Body of pancreas (tissue), 4 donors: ENCODE measurements at regions not wholly inside any gene's neighbourhood (a gene's known extent, or its start where the extent isn't known, plus 50 kb on each side); places are given as distances from the start of the nearest gene placed in this dataset.

Experiments
- ATAC-seq: fragments of 150-250 bp; one replicate; pipeline ENCODE4 v1.9.1; 2016
- DNase-seq, 4 donors: peaks; one replicate each; pipeline ENCODE4 v3.0.0-alpha.2; 2019
- H3K27ac ChIP-seq, 4 donors: fragments of 200-600 bp; sonication (generic); 1 replicate in 3 of 4; 2 replicates in 1 of 4; pipeline versions ENCODE4 v1.5.1 to v1.6.1; 2016 to 2019; ENCODE audit warnings: mild to moderate bottlenecking in 1 of 4, mixed read lengths in 1 of 4, moderate library complexity in 1 of 4
- H3K27me3 ChIP-seq, 2 donors: fragments of 200-600 bp; sonication (generic); one replicate each; pipeline ENCODE4 v1.6.0; 2016; ENCODE audit warnings: mild to moderate bottlenecking in 1 of 2
- H3K36me3 ChIP-seq, 2 donors: fragments of 200-600 bp; sonication (generic); replicated peaks in 1 of 2; 2 replicates each; pipeline ENCODE4 v1.5.1; 2016; ENCODE audit warnings: low read depth in 2 of 2; ENCODE audit not compliant: insufficient read depth in 1 of 2
- H3K4me1 ChIP-seq: fragments of 200-600 bp; sonication (generic); one replicate; pipeline ENCODE4 v1.6.0; 2016
- H3K4me3 ChIP-seq, 2 donors: fragments of 200-600 bp; sonication (generic); 1 replicate in 1 of 2; 2 replicates in 1 of 2; pipeline ENCODE4 v1.5.1; 2016 to 2019
- H3K9me3 ChIP-seq, 3 donors: fragments of 200-600 bp; sonication (generic); 1 replicate in 2 of 3; 2 replicates in 1 of 3; pipeline ENCODE4 v1.5.1; 2016
- POLR2A ChIP-seq, 3 donors: fragments of 450-650 bp; IDR thresholded peaks; one replicate each; pipeline ENCODE4 v1.6.1; 2016; ENCODE audit warnings: antibody characterized with exemption in 3 of 3, mild to moderate bottlenecking in 2 of 3
- WGBS, 2 donors: methylation state at CpG; one replicate each; pipeline ENCODE4 v1.1.5; 2017; 5-methylcytosine and 5-hydroxymethylcytosine counted together
- intact Hi-C: fragments of 100-400 bp; cut with DNase I; formaldehyde crosslinking; loops from one replicate; pipeline ENCODE4 v1.15.1; 2023
- TF ChIP-seq, protein P1 (sequence below), 7 experiments: fragments of 450-650 bp in 4 of 7; fragments of 200-600 bp in 3 of 7; sonication (generic) in 3 of 7; IDR thresholded peaks; one replicate each; pipeline ENCODE4 v1.5.1; 2016 to 2019; ENCODE audit warnings: antibody characterized with exemption in 7 of 7

GRCh38 chr10:8323428-8324054 lies 269.1 kb downstream of the GATA3 start:
- 23 to 24% methylated on average over 3 of the region's 3 CpGs for WGBS, 2 donors
- TF ChIP-seq, protein P1, sequence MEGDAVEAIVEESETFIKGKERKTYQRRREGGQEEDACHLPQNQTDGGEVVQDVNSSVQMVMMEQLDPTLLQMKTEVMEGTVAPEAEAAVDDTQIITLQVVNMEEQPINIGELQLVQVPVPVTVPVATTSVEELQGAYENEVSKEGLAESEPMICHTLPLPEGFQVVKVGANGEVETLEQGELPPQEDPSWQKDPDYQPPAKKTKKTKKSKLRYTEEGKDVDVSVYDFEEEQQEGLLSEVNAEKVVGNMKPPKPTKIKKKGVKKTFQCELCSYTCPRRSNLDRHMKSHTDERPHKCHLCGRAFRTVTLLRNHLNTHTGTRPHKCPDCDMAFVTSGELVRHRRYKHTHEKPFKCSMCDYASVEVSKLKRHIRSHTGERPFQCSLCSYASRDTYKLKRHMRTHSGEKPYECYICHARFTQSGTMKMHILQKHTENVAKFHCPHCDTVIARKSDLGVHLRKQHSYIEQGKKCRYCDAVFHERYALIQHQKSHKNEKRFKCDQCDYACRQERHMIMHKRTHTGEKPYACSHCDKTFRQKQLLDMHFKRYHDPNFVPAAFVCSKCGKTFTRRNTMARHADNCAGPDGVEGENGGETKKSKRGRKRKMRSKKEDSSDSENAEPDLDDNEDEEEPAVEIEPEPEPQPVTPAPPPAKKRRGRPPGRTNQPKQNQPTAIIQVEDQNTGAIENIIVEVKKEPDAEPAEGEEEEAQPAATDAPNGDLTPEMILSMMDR (IDR thresholded peaks at IDR 0.05): no peak
- TF ChIP-seq POLR2A (IDR thresholded peaks at IDR 0.05): no peak
- H3K36me3 ChIP-seq: no peaks in the 10 kb centered on the region

GRCh38 chr10:8325024-8325980 lies 270.8 kb downstream of the GATA3 start:
- Histone ChIP-seq H3K4me1 (no peaks in the 10 kb centered on the region), H3K27me3 (peaks cover 0 to 3% of the 10 kb centered on the region in 2 donors), H3K4me3 (no peak overlapping the region), H3K9me3 (no peaks in the 10 kb centered on the region), H3K36me3 (no peaks in the 10 kb centered on the region), H3K27ac (no peak overlapping the region)
- WGBS, 2 donors: 41 to 48% methylated on average over 6 of the region's 6 CpGs
- DNase-seq (no peak), ATAC-seq (no peak)
- TF ChIP-seq, protein P1 (IDR thresholded peaks at IDR 0.05): no peak
- no peak for TF ChIP-seq POLR2A (IDR thresholded peaks at IDR 0.05)
- intact Hi-C loops: no loop called here

More at GRCh38 chr10:8323428-8324054, 269.1 kb downstream of the GATA3 start:
- H3K4me3 ChIP-seq: no peak overlapping the region
- H3K4me1 ChIP-seq: no peaks in the 10 kb centered on the region
- no peak overlapping the region for H3K27ac ChIP-seq
- H3K27me3 ChIP-seq: peaks cover 0 to 3% of the 10 kb centered on the region in 2 donors
- no peak for ATAC-seq
- no peak for DNase-seq
- no peaks in the 10 kb centered on the region for H3K9me3 ChIP-seq
- intact Hi-C loops: no loop called here

- H3K4me1 ChIP-seq: no peaks in the 10 kb centered on the region
- no peak overlapping the region for H3K4me3 ChIP-seq
- H3K27ac ChIP-seq: no peak overlapping the region
- no peak for TF ChIP-seq POLR2A (IDR thresholded peaks at IDR 0.05)
- TF ChIP-seq, protein P1 (IDR thresholded peaks at IDR 0.05): no peak
- WGBS, 2 donors: 50 to 57% methylated on average over 18 of the region's 18 CpGs
- no peak for ATAC-seq
- no peak for DNase-seq
- peaks cover 0 to 3% of the 10 kb centered on the region in 2 donors for H3K27me3 ChIP-seq
- intact Hi-C loops: no loop called here
- H3K36me3 ChIP-seq: no peaks in the 10 kb centered on the region
- H3K9me3 ChIP-seq: no peaks in the 10 kb centered on the region
Measured at GRCh38 chr10:8326396-8327139, 272.1 kb downstream of the GATA3 start.

DNA sequence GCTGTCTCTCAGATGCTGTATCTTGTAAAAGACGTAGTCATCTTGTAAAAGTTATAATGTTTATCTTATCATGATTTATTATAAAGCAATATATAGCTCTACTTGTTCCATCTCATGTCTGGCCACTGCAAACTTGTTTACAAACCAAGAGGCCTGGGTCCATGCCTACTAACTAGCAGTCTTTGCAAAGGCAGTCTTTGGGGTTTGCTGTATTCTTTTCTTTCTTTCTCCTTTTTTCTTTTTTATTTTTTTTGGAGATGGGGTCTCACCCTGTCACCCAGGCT lies 272.6 kb downstream of the GATA3 start:
- intact Hi-C loops: no loop called here
- Histone ChIP-seq H3K27me3 (peaks cover 0 to 3% of the 10 kb centered on the region in 2 donors), H3K27ac (no peak overlapping the region), H3K4me1 (peaks cover 1% of the 10 kb centered on the region), H3K4me3 (no peak overlapping the region), H3K36me3 (no peaks in the 10 kb centered on the region), H3K9me3 (no peaks in the 10 kb centered on the region)
- no peak for ATAC-seq
- TF ChIP-seq, protein P1 (IDR thresholded peaks at IDR 0.05): no peak
- TF ChIP-seq POLR2A (IDR thresholded peaks at IDR 0.05): no peak
- no peak for DNase-seq
- 37 to 42% methylated on average over 1 of the region's 1 CpG for WGBS, 2 donors
